ENCODE measurements at regions not wholly inside any gene's neighbourhood (a gene's known extent, or its start where the extent isn't known, plus 50 kb on each side); places are given as distances from the start of the nearest gene placed in this dataset.

DNA sequence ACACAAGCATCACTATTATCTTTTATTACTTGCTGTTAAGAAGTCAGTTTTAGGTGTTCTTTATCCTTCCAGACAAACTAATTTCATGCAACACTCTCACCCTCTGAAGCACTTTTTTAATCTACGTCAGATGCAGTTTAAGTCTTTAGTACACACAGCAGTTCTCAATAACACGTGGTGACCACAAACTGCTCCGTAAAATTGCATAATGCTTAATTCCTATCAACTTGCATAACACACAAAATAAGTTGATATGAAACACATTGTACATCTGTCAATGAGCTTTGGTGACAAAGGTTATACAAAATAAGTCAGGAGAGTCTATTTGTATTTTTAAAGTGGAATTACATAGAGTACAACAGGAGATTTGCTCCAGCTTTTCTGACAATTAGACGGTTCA is 140.9 kb upstream of the ETS2 start:
- peaks cover 62% of the 10 kb centered on the region for H3K27me3 ChIP-seq (ENCODE audit: control insufficient read depth, insufficient read depth, low read length)
- ChIA-PET CTCF (interaction anchor here (1.1 to 1.4 kb wide), 2 partner anchors 47 to 473 kb away, joined by 3 to 4 read pairs; no protein-coding TSS in a partner anchor), POLR2A (no interaction called here)
- H3K4me3 ChIP-seq (ENCODE audit: low read depth, low read length): no peak overlapping the region
- TF ChIP-seq, protein P1, sequence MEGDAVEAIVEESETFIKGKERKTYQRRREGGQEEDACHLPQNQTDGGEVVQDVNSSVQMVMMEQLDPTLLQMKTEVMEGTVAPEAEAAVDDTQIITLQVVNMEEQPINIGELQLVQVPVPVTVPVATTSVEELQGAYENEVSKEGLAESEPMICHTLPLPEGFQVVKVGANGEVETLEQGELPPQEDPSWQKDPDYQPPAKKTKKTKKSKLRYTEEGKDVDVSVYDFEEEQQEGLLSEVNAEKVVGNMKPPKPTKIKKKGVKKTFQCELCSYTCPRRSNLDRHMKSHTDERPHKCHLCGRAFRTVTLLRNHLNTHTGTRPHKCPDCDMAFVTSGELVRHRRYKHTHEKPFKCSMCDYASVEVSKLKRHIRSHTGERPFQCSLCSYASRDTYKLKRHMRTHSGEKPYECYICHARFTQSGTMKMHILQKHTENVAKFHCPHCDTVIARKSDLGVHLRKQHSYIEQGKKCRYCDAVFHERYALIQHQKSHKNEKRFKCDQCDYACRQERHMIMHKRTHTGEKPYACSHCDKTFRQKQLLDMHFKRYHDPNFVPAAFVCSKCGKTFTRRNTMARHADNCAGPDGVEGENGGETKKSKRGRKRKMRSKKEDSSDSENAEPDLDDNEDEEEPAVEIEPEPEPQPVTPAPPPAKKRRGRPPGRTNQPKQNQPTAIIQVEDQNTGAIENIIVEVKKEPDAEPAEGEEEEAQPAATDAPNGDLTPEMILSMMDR (IDR thresholded peaks at IDR 0.05; ENCODE audit: insufficient read depth, low read depth, low read length): no peak
- DNase-seq (ENCODE audit: low read depth): no peak
- no peaks in the 10 kb centered on the region for H3K36me3 ChIP-seq (ENCODE audit: control insufficient read depth, insufficient read depth, low read length)

DNA sequence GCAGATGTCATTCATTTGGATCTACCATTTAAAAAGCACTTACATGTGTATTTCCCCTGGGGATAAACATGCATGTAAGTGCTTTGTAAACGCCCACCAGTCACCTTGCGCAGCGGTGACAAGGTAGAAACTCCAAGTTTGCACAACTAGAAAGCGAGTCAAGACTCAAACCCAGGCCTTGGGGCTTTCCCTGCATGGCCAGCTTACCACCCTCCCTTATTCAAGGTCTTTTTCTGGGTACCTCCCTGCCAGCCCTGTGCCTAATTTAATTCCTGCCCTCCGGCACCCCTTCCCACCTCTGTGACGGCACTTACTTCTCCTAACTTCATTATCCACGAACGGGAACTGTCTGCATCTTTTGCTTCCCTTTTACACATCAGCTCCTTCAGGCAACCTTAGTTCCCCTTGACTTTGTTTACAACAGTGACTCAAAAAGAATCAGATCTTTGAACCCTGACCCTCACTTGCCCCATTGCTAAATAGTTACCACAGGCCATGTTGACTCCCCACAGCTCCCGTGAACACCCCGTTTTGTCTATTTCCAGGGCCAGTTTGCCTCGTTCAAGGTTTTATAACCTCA is 138.3 kb upstream of the ETS2 start:
- CTCF ChIA-PET: interaction anchor here (1.3 to 3.3 kb wide), 5 partner anchors 10 to 473 kb away, joined by 3 to 39 read pairs (median 6); no protein-coding TSS in a partner anchor

DNA sequence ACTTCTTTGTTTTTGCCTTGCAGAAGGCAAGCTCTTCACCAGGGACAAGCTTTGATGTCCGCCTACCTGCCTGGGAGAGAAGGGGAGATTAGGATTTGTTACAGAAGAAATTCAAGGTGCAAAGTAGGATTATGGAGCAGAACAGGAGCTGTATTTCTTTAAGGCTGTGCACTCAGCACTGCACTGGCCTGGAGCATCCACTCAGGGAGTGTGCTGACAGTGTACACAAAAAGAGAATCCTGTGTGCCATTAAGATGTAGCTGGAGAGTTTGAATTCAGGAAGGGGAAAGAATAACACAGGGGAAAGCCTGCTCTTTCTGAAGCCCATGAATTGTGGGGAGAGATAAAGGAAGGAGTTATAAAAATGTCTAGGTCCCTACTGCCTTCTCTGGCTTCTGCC is 137.7 kb upstream of the ETS2 start:
- no peak overlapping the region for H3K4me3 ChIP-seq (ENCODE audit: low read depth, low read length)
- peaks cover 46% of the 10 kb centered on the region for H3K27me3 ChIP-seq (ENCODE audit: control insufficient read depth, insufficient read depth, low read length)
- TF ChIP-seq, protein P1 (IDR thresholded peaks at IDR 0.05; ENCODE audit: insufficient read depth, low read depth, low read length): no peak
- H3K36me3 ChIP-seq (ENCODE audit: control insufficient read depth, insufficient read depth, low read length): no peaks in the 10 kb centered on the region
- CTCF ChIA-PET: interaction anchor here (1.3 to 3.3 kb wide), 8 partner anchors 11 to 473 kb away, joined by 3 to 39 read pairs (median 6); no protein-coding TSS in a partner anchor
- no peak for DNase-seq (ENCODE audit: low read depth)
- POLR2A ChIA-PET: no interaction called here

More for the DNA sequence above, 138.3 kb upstream of the ETS2 start:
- no peaks in the 10 kb centered on the region for H3K36me3 ChIP-seq (ENCODE audit: control insufficient read depth, insufficient read depth, low read length)
- POLR2A ChIA-PET: no interaction called here
- no peak overlapping the region for H3K4me3 ChIP-seq (ENCODE audit: low read depth, low read length)
- peaks cover 47% of the 10 kb centered on the region for H3K27me3 ChIP-seq (ENCODE audit: control insufficient read depth, insufficient read depth, low read length)
- DNase-seq (ENCODE audit: low read depth): no peak
- TF ChIP-seq, protein P1 (IDR thresholded peaks at IDR 0.05; ENCODE audit: insufficient read depth, low read depth, low read length): no peak

DNA sequence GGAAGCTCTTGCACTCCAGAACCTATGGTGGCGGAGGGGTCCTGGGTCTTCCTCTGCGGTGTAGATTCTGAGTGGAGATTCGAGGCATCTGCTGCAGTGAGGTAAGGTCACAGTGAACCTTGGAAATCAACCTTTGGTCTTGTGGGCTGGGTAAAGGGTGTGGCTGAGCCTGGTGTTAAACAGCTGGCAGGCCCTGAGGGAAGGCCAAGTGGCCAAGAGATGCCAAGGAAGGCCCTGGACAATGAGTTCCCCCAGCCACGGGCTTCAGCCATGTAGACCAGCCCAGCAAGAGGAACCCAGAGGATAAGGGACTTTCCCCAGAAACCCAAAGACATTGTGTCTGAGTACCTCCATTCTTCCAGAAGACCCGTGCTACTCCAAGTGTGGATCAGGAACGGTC is 137.2 kb upstream of the ETS2 start:
- CTCF ChIA-PET: interaction anchor here (0.9 to 3.3 kb wide), 14 partner anchors 9 to 472 kb away, joined by 3 to 39 read pairs (median 7); no protein-coding TSS in a partner anchor
- H3K27me3 ChIP-seq (ENCODE audit: control insufficient read depth, insufficient read depth, low read length): peaks cover 43% of the 10 kb centered on the region
- H3K4me3 ChIP-seq (ENCODE audit: low read depth, low read length): no peak overlapping the region
- POLR2A ChIA-PET: no interaction called here
- no peaks in the 10 kb centered on the region for H3K36me3 ChIP-seq (ENCODE audit: control insufficient read depth, insufficient read depth, low read length)
- DNase-seq (ENCODE audit: low read depth): no peak
- TF ChIP-seq, protein P1 (IDR thresholded peaks at IDR 0.05; ENCODE audit: insufficient read depth, low read depth, low read length): no peak

DNA sequence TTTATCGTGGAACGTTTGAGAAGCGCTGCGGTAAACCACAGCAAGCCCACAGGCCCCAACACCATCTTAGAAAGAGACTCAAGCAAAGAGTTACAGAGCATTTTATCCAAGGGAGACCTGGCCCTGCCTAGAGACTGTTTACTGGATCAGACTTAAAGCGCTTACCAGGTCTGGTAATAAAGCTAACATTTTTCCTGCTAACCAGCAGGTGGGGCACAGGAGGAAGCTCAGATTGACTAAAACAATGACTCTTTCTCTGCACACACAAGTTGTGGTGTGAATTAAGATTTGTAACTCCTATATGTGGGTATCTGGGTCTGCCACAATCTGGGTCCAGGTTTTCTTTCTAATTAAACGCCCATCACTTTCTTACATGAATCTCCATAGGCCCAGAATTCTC is 136.5 kb upstream of the ETS2 start:
- Histone ChIP-seq H3K27me3 (ENCODE audit: control insufficient read depth, insufficient read depth, low read length) (peaks cover 40% of the 10 kb centered on the region), H3K4me3 (ENCODE audit: low read depth, low read length) (no peak overlapping the region), H3K36me3 (ENCODE audit: control insufficient read depth, insufficient read depth, low read length) (no peaks in the 10 kb centered on the region)
- CTCF ChIA-PET: interaction anchor here (0.6 to 3.3 kb wide), 15 partner anchors 9 to 499 kb away, joined by 3 to 39 read pairs (median 6); no protein-coding TSS in a partner anchor
- DNase-seq (ENCODE audit: low read depth): no peak
- POLR2A ChIA-PET: no interaction called here
- TF ChIP-seq, protein P1 (IDR thresholded peaks at IDR 0.05; ENCODE audit: insufficient read depth, low read depth, low read length): peak; percentile 66

Measured in BJ (cell line).